ENCODE measurements at regions not wholly inside any gene's neighbourhood (a gene's known extent, or its start where the extent isn't known, plus 50 kb on each side); places are given as distances from the start of the nearest gene placed in this dataset.

- Mint-ChIP-seq H3K27ac (no peak overlapping the region), H3K9me3 (no peaks in the 10 kb centered on the region), H3K27me3 (ENCODE audit: low read depth in 2 of 2) (peaks cover 0 to 3% of the 10 kb centered on the region in 2 donors), H3K4me1 (peaks cover 0 to 4% of the 10 kb centered on the region in 2 donors), H3K36me3 (no peaks in the 10 kb centered on the region), H3K4me3 (no peak overlapping the region)
- peak in 1 of 2 donors; percentile 68 for DNase-seq
- no peaks in the 10 kb centered on the region for H3K4me1 ChIP-seq (ENCODE audit: control insufficient read depth, insufficient read depth, low read length)
- TF ChIP-seq CTCF (IDR thresholded peaks at IDR 0.05): peak; percentile 47
- H3K4me3 ChIP-seq (ENCODE audit: low read length): no peak overlapping the region
- no peaks in the 10 kb centered on the region for H3K9me3 ChIP-seq (ENCODE audit: control insufficient read depth, insufficient read depth, low read length)
- no peaks in the 10 kb centered on the region for H3K27me3 ChIP-seq (ENCODE audit: control insufficient read depth, insufficient read depth, low read length)
- no peak overlapping the region for H3K27ac ChIP-seq (ENCODE audit: low read length)
- intact Hi-C loops (cut with micrococcal nuclease): loop anchor here (5.0 kb wide), 2 partner anchors 341 to 381 kb away; no protein-coding TSS in a partner anchor
- peak in 2 of 3 donors; percentile 70 for ATAC-seq
- WGBS (ENCODE audit: insufficient coverage): no CpG with 5 or more reads among the region's 1 CpG
- no peaks in the 10 kb centered on the region for H3K36me3 ChIP-seq (ENCODE audit: control insufficient read depth, insufficient read depth, low read length)
Observed at GRCh38 chrX:8971116-8971515, 62.8 kb downstream of the FAM9B start.

GRCh38 chrX:8969378-8969777 is 64.5 kb downstream of the FAM9B start:
- Histone ChIP-seq H3K4me3 (ENCODE audit: low read length) (no peak overlapping the region), H3K4me1 (ENCODE audit: control insufficient read depth, insufficient read depth, low read length) (no peaks in the 10 kb centered on the region), H3K9me3 (ENCODE audit: control insufficient read depth, insufficient read depth, low read length) (no peaks in the 10 kb centered on the region), H3K27me3 (ENCODE audit: control insufficient read depth, insufficient read depth, low read length) (no peaks in the 10 kb centered on the region), H3K27ac (ENCODE audit: low read length) (no peak overlapping the region), H3K36me3 (ENCODE audit: control insufficient read depth, insufficient read depth, low read length) (no peaks in the 10 kb centered on the region)
- no peak overlapping the region for H3K27ac Mint-ChIP-seq
- H3K4me3 Mint-ChIP-seq: no peak overlapping the region
- intact Hi-C loops (cut with micrococcal nuclease): no loop called here
- no peak for ATAC-seq
- no peak for TF ChIP-seq CTCF (IDR thresholded peaks at IDR 0.05)
- no peaks in the 10 kb centered on the region for H3K9me3 Mint-ChIP-seq
- no peaks in the 10 kb centered on the region for H3K27me3 Mint-ChIP-seq (ENCODE audit: low read depth in 2 of 2)
- no peaks in the 10 kb centered on the region for H3K36me3 Mint-ChIP-seq
- peaks cover 0 to 4% of the 10 kb centered on the region in 2 donors for H3K4me1 Mint-ChIP-seq
- no peak for DNase-seq

GRCh38 chrX:8967461-8967860 is 66.5 kb downstream of the FAM9B start:
- Histone ChIP-seq H3K4me1 (ENCODE audit: control insufficient read depth, insufficient read depth, low read length) (no peaks in the 10 kb centered on the region), H3K36me3 (ENCODE audit: control insufficient read depth, insufficient read depth, low read length) (no peaks in the 10 kb centered on the region), H3K27ac (ENCODE audit: low read length) (no peak overlapping the region), H3K4me3 (ENCODE audit: low read length) (no peak overlapping the region), H3K9me3 (ENCODE audit: control insufficient read depth, insufficient read depth, low read length) (no peaks in the 10 kb centered on the region), H3K27me3 (ENCODE audit: control insufficient read depth, insufficient read depth, low read length) (no peaks in the 10 kb centered on the region)
- 100% methylated on average over 1 of the region's 3 CpGs for WGBS (ENCODE audit: insufficient coverage)
- Mint-ChIP-seq H3K27ac (no peak overlapping the region), H3K36me3 (no peaks in the 10 kb centered on the region), H3K9me3 (no peaks in the 10 kb centered on the region), H3K4me1 (peaks cover 0 to 4% of the 10 kb centered on the region in 2 donors), H3K4me3 (no peak overlapping the region), H3K27me3 (ENCODE audit: low read depth in 2 of 2) (peaks cover 0 to 8% of the 10 kb centered on the region in 2 donors)
- no peak for ATAC-seq
- DNase-seq: no peak
- intact Hi-C loops (cut with micrococcal nuclease): no loop called here
- no peak for TF ChIP-seq CTCF (IDR thresholded peaks at IDR 0.05)

- Histone ChIP-seq H3K9me3 (ENCODE audit: control insufficient read depth, insufficient read depth, low read length) (no peaks in the 10 kb centered on the region), H3K27ac (ENCODE audit: low read length) (no peak overlapping the region), H3K36me3 (ENCODE audit: control insufficient read depth, insufficient read depth, low read length) (no peaks in the 10 kb centered on the region), H3K27me3 (ENCODE audit: control insufficient read depth, insufficient read depth, low read length) (peaks cover 4% of the 10 kb centered on the region), H3K4me1 (ENCODE audit: control insufficient read depth, insufficient read depth, low read length) (no peaks in the 10 kb centered on the region), H3K4me3 (ENCODE audit: low read length) (no peak overlapping the region)
- WGBS (ENCODE audit: insufficient coverage): 0% methylated on average over 1 of the region's 3 CpGs
- TF ChIP-seq CTCF (IDR thresholded peaks at IDR 0.05): no peak
- Mint-ChIP-seq H3K4me3 (no peak overlapping the region), H3K27me3 (ENCODE audit: low read depth in 2 of 2) (peaks cover 21 to 50% of the 10 kb centered on the region in 2 donors), H3K27ac (no peak overlapping the region), H3K9me3 (no peaks in the 10 kb centered on the region), H3K36me3 (no peaks in the 10 kb centered on the region), H3K4me1 (no peaks in the 10 kb centered on the region)
- ATAC-seq: no peak
- intact Hi-C loops (cut with micrococcal nuclease): no loop called here
- DNase-seq: no peak
Observed at GRCh38 chrX:8960957-8961468, 72.9 kb downstream of the FAM9B start.

All from natural killer cell (primary cell).